SU-DHL-6 (cell line): ENCODE measurements at regions not wholly inside any gene's neighbourhood (a gene's known extent, or its start where the extent isn't known, plus 50 kb on each side); places are given as distances from the start of the nearest gene placed in this dataset.

Source experiments
- H2AFZ ChIP-seq: fragments of 200-600 bp; sonication (generic); 2 replicates; pipeline ENCODE4 v1.6.1; 2014; ENCODE audit warnings: low read depth, mild to moderate bottlenecking, moderate library complexity, mixed read lengths, antibody characterized with exemption, low read length; ENCODE audit not compliant: severe bottlenecking
- H3F3A ChIP-seq: fragments of 200-600 bp; shearing (Covaris generic); 2 replicates; pipeline ENCODE4 v1.6.0; 2016; ENCODE audit warnings: antibody characterized with exemption, mild to moderate bottlenecking; ENCODE audit not compliant: insufficient read depth
- H3K27ac ChIP-seq: fragments of 200-600 bp; sonication (generic); 2 replicates; pipeline ENCODE4 v1.5.1; 2016; ENCODE audit warnings: low read depth, mild to moderate bottlenecking, low read length, moderate library complexity, mixed read lengths
- H3K27me3 ChIP-seq: fragments of 200-600 bp; sonication (generic), shearing (Covaris generic); 2 replicates; pipeline ENCODE4 v1.6.0; 2014; ENCODE audit warnings: mild to moderate bottlenecking, low read length
- H3K36me3 ChIP-seq: fragments of 200-600 bp; sonication (generic); 2 replicates; pipeline ENCODE4 v1.6.1; 2014; ENCODE audit warnings: mild to moderate bottlenecking, low read length, mixed read lengths
- H3K4me2 ChIP-seq: fragments of 300-600, 200-600 bp; shearing (Covaris generic), sonication (generic); 2 replicates; pipeline ENCODE4 v1.6.0; 2014; ENCODE audit warnings: low read length, low read depth, mild to moderate bottlenecking; ENCODE audit not compliant: poor library complexity, severe bottlenecking
- H3K4me3 ChIP-seq: fragments of 200-600 bp; sonication (generic); 2 replicates; pipeline ENCODE4 v1.5.1; 2014; ENCODE audit warnings: antibody characterized with exemption, low read length, mild to moderate bottlenecking, mixed read lengths; ENCODE audit not compliant: insufficient read depth, poor library complexity, severe bottlenecking
- H3K79me2 ChIP-seq: fragments of 200-600 bp; sonication (generic); 2 replicates; pipeline ENCODE4 v1.6.1; 2014; ENCODE audit warnings: mild to moderate bottlenecking, low read length, moderate library complexity; ENCODE audit not compliant: insufficient read depth
- H3K9ac ChIP-seq: fragments of 200-600 bp; sonication (generic); 2 replicates; pipeline ENCODE4 v1.7.0; 2014; ENCODE audit warnings: mild to moderate bottlenecking, low read length
- H3K9me2 ChIP-seq: fragments of 200-600 bp; sonication (generic); replicated peaks from 2 replicates; pipeline ENCODE4 v1.6.1; 2014; ENCODE audit warnings: low read length; ENCODE audit not compliant: insufficient read depth
- H3K9me3 ChIP-seq: fragments of 200-600 bp; sonication (generic); 2 replicates; pipeline ENCODE4 v1.6.1; 2014; ENCODE audit warnings: low read length, mixed read lengths; ENCODE audit not compliant: insufficient read depth
- H4K20me1 ChIP-seq: fragments of 200-600 bp; sonication (generic); 2 replicates; pipeline ENCODE4 v1.6.1; 2014; ENCODE audit warnings: low read depth, mild to moderate bottlenecking, antibody characterized with exemption, low read length, moderate library complexity, mixed read lengths
- CTCF ChIP-seq: fragments of 200-600 bp; sonication (generic); IDR thresholded peaks from one replicate; pipeline ENCODE4 v1.5.1; 2017; ENCODE audit warnings: antibody characterized with exemption, mild to moderate bottlenecking, low read length, moderate library complexity; ENCODE audit not compliant: insufficient read depth, poor library complexity, severe bottlenecking
- EZH2phosphoT487 ChIP-seq: fragments of 200-600 bp; sonication (generic), shearing (Covaris generic); conservative IDR thresholded peaks from 2 replicates; pipeline ENCODE4 v1.6.1; 2018; ENCODE audit warnings: mild to moderate bottlenecking, antibody characterized with exemption, low read length, moderate library complexity, mixed read lengths

- H3K27ac ChIP-seq = no peak overlapping the region
- no peaks in the 10 kb centered on the region for H3F3A ChIP-seq
- H4K20me1 ChIP-seq = no peaks in the 10 kb centered on the region
- H3K9me2 ChIP-seq = no peaks in the 10 kb centered on the region
- no peaks in the 10 kb centered on the region for H3K79me2 ChIP-seq
- H3K27me3 ChIP-seq = no peaks in the 10 kb centered on the region
- H3K4me3 ChIP-seq = no peak overlapping the region
- no peak overlapping the region for H3K9ac ChIP-seq
- no peak overlapping the region for H2AFZ ChIP-seq
- H3K36me3 ChIP-seq = no peaks in the 10 kb centered on the region
- H3K4me2 ChIP-seq = no peak overlapping the region
- TF ChIP-seq CTCF = no peak
- TF ChIP-seq EZH2phosphoT487 = no peak
- no peaks in the 10 kb centered on the region for H3K9me3 ChIP-seq
Observed at GRCh38 chr16:17753434-17753833, 282.7 kb upstream of the XYLT1 start.

GRCh38 chr16:17749706-17750105 is 278.9 kb upstream of the XYLT1 start:
- Histone ChIP-seq H3K27me3 (no peaks in the 10 kb centered on the region), H3K36me3 (no peaks in the 10 kb centered on the region), H3K9ac (no peak overlapping the region), H3K9me2 (no peaks in the 10 kb centered on the region), H3K4me3 (no peak overlapping the region), H4K20me1 (no peaks in the 10 kb centered on the region), H2AFZ (no peak overlapping the region), H3K27ac (no peak overlapping the region), H3K79me2 (no peaks in the 10 kb centered on the region), H3F3A (no peaks in the 10 kb centered on the region), H3K4me2 (no peak overlapping the region), H3K9me3 (no peaks in the 10 kb centered on the region)
- TF ChIP-seq EZH2phosphoT487 (no peak), CTCF (no peak)

- H3K9me3 ChIP-seq = no peaks in the 10 kb centered on the region
- no peaks in the 10 kb centered on the region for H3K36me3 ChIP-seq
- no peaks in the 10 kb centered on the region for H4K20me1 ChIP-seq
- H3K79me2 ChIP-seq = no peaks in the 10 kb centered on the region
- TF ChIP-seq EZH2phosphoT487 (no peak), CTCF (no peak)
- no peaks in the 10 kb centered on the region for H3F3A ChIP-seq
- no peak overlapping the region for H2AFZ ChIP-seq
- H3K27ac ChIP-seq = no peak overlapping the region
- no peak overlapping the region for H3K4me2 ChIP-seq
- H3K9ac ChIP-seq = no peak overlapping the region
- H3K4me3 ChIP-seq = no peak overlapping the region
- no peaks in the 10 kb centered on the region for H3K9me2 ChIP-seq
- no peaks in the 10 kb centered on the region for H3K27me3 ChIP-seq
Observed at GRCh38 chr16:17748044-17748719, 277.4 kb upstream of the XYLT1 start.
